Lower leg skin (tissue), 4 donors: ENCODE measurements at regions not wholly inside any gene's neighbourhood (a gene's known extent, or its start where the extent isn't known, plus 50 kb on each side); places are given as distances from the start of the nearest gene placed in this dataset.

Source experiments
- DNase-seq, 2 donors: peaks; one replicate each; pipeline ENCODE4 v3.0.0-alpha.2; 2019; ENCODE audit warnings: low spot score in 2 of 2
- H3K4me3 ChIP-seq: fragments of 200-600 bp; sonication (generic); 2 replicates; pipeline ENCODE4 v1.5.1; 2017; ENCODE audit warnings: mild to moderate bottlenecking, low read depth; ENCODE audit not compliant: poor library complexity, severe bottlenecking
- POLR2A ChIP-seq, 2 donors: fragments of 450-650 bp; IDR thresholded peaks; one replicate each; pipeline ENCODE4 v1.6.1; 2016 to 2017; ENCODE audit warnings: antibody characterized with exemption in 2 of 2, mild to moderate bottlenecking in 1 of 2, moderate library complexity in 1 of 2
- WGBS, 2 donors: methylation state at CpG; one replicate each; pipeline ENCODE4 v1.1.5; 2018; 5-methylcytosine and 5-hydroxymethylcytosine counted together
- intact Hi-C: fragments of 100-400 bp; cut with DNase I; formaldehyde crosslinking; loops from one replicate; pipeline ENCODE4 v1.15.0; 2023; ENCODE audit warnings: low total_unique reads
- TF ChIP-seq, protein P1 (sequence below), 3 donors: fragments of 450-650 bp; IDR thresholded peaks; one replicate each; pipeline ENCODE4 v1.5.1; 2016; ENCODE audit warnings: antibody characterized with exemption in 3 of 3, mild to moderate bottlenecking in 3 of 3, moderate library complexity in 2 of 3

DNA sequence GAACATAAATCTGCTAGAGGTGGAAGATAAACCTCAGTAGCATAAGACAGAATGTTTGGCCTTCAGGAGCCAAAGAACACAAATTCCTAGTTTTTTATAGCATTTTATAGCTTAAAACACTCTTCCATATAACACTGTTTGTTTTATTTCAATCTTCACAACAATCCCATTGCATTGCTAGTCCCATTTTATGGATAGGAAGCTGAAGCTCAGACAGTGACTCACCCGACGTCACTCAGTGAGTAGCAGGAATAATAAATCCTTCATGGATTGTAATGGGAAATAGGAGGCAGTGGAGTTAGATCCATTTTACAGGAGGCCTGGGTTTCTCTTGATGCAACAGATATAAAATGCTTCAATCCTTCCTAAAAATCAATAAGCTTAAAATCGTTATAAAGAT is 217.5 kb downstream of the RAB28 start:
- DNase-seq, result no peak
- no peak overlapping the region for H3K4me3 ChIP-seq
- intact Hi-C loops, result no loop called here
- TF ChIP-seq POLR2A (IDR thresholded peaks at IDR 0.05), result no peak
- TF ChIP-seq, protein P1, sequence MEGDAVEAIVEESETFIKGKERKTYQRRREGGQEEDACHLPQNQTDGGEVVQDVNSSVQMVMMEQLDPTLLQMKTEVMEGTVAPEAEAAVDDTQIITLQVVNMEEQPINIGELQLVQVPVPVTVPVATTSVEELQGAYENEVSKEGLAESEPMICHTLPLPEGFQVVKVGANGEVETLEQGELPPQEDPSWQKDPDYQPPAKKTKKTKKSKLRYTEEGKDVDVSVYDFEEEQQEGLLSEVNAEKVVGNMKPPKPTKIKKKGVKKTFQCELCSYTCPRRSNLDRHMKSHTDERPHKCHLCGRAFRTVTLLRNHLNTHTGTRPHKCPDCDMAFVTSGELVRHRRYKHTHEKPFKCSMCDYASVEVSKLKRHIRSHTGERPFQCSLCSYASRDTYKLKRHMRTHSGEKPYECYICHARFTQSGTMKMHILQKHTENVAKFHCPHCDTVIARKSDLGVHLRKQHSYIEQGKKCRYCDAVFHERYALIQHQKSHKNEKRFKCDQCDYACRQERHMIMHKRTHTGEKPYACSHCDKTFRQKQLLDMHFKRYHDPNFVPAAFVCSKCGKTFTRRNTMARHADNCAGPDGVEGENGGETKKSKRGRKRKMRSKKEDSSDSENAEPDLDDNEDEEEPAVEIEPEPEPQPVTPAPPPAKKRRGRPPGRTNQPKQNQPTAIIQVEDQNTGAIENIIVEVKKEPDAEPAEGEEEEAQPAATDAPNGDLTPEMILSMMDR (IDR thresholded peaks at IDR 0.05), result no peak
- 78 to 79% methylated on average over 3 of the region's 3 CpGs for WGBS, 2 donors

DNA sequence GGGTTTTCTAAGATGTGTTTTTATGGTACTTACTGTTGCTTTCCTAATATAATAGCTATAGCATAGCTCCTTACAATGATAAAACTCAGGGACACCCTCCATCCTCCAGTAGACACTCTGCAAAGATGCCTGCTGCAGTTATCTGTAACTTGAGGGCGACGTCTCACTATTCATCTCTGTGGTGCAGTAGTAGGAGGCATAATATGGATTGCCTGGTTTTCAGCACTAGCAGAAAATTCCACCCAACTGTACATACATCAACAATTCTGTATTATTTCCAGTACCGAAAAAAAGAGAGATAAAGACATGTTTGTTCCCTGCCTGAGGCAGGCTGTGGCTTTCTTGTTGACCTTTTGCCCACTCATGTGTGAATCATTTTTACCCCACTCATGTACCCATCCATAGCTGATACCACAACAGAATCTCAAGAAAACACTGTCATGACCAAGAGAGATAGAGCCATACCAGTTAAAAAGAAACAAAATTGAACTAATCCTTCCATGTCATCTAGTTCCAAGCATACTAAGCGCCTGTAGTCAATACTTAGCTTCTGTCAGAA is 220.1 kb downstream of the RAB28 start:
- DNase-seq, result no peak
- 73 to 79% methylated on average over 4 of the region's 4 CpGs for WGBS, 2 donors
- intact Hi-C loops, result no loop called here
- no peak overlapping the region for H3K4me3 ChIP-seq
- TF ChIP-seq, protein P1 (IDR thresholded peaks at IDR 0.05), result no peak
- TF ChIP-seq POLR2A (IDR thresholded peaks at IDR 0.05), result no peak

DNA sequence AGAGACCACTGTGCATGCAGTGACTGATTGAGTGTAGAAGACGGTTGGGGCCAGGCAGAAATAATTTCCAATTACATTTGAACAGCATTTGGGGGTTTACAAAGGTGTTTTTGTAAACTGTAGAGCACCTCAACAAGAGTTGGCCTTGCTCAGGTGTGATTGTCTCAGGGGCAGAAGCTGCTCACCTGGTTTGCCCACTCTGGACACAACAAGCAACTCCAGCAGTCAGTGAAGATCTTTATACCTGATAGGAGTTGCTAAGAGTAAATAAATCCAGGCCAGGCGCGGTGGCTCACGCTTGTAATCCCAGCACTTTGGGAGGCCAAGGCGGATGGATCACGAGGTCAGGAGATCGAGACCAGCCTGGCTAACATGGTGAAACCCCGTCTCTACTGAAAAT is 221.3 kb downstream of the RAB28 start:
- no peak for DNase-seq
- WGBS, 2 donors, result 91 to 93% methylated on average over 8 of the region's 8 CpGs
- TF ChIP-seq POLR2A (IDR thresholded peaks at IDR 0.05), result no peak
- TF ChIP-seq, protein P1 (IDR thresholded peaks at IDR 0.05), result no peak
- H3K4me3 ChIP-seq, result no peak overlapping the region
- intact Hi-C loops, result no loop called here

DNA sequence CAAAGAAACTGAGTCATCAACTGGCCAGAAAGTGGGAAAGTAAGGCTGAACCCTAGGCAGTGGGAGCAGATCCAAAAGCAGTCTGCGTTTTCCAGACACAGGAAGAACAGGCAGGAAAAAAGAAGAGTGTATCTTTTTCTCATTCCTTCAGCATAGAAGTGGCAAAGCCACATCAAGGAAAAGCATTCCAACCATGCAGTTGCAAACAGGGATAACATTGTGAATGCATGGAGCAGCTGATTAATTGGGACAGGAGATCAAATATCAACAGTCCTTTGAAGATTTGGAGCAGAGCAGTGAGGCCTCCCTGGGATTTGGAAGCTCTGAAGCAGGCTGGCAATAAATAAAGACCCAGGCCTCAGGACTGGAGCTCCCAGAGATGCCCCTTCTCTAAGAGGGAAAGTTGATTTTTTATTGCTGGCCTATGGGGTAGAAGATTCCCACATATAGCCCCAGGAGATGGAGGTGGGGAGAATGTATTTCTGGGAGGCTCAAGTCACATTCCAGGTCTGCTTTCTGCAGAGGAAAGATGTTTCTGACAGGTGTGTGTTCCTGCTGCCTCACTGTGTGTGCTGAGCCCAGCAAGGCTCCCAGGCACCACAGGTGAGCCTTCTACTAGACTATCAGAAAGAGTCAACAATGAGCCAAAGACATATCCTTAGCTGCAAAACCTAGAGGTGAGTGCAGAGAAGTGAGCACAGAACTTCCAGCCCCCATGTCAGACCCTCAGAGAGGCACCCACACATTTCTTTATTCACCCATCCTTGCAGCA is 222.5 kb downstream of the RAB28 start:
- intact Hi-C loops, result no loop called here
- H3K4me3 ChIP-seq, result no peak overlapping the region
- TF ChIP-seq, protein P1 (IDR thresholded peaks at IDR 0.05), result no peak
- no peak for TF ChIP-seq POLR2A (IDR thresholded peaks at IDR 0.05)
- 26 to 27% methylated on average over 1 of the region's 1 CpG for WGBS, 2 donors
- DNase-seq, result no peak

DNA sequence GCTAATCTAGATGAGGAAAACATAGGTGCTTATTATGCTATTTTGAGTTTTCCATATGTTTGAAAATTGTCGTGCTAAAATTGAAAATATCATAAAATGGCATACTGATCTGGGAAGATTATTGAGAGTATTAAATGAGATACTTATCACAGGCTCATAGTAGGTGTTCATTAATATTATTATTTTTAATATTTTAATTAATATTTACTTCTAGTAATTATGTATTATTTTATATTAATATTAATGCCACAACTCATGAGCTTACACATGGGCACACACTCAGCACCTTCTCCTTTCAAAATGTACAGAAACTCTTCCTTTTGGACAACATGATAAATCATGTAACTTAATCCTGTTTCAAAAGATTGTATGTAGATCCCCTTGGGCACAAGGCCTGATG is 223.6 kb downstream of the RAB28 start:
- intact Hi-C loops, result no loop called here
- 88 to 92% methylated on average over 1 of the region's 1 CpG for whole genome bisulfite sequencing, 2 donors
- no peak for DNase-seq

More for the DNA sequence above, 223.6 kb downstream of the RAB28 start:
- TF ChIP-seq, protein P1 (IDR thresholded peaks at IDR 0.05), result no peak
- TF ChIP-seq POLR2A (IDR thresholded peaks at IDR 0.05), result no peak
- H3K4me3 ChIP-seq, result no peak overlapping the region
